Glutamatergic neuron (in vitro differentiated cells): ENCODE measurements at regions not wholly inside any gene's neighbourhood (a gene's known extent, or its start where the extent isn't known, plus 50 kb on each side); places are given as distances from the start of the nearest gene placed in this dataset.

Experiments
- DNase-seq: peaks from one replicate; pipeline ENCODE4 v3.0.0; 2022
- H3K27ac Mint-ChIP-seq: one replicate; pipeline ENCODE4 v1.8.0; 2020; ENCODE audit warnings: mild to moderate bottlenecking, mixed read lengths, inconsistent platforms; ENCODE audit not compliant: unreplicated experiment
- H3K27me3 Mint-ChIP-seq: one replicate; pipeline ENCODE4 v1.8.0; 2020; ENCODE audit warnings: mild to moderate bottlenecking, moderate library complexity, mixed read lengths, inconsistent platforms; ENCODE audit not compliant: unreplicated experiment
- H3K36me3 Mint-ChIP-seq: one replicate; pipeline ENCODE4 v1.8.0; 2020; ENCODE audit warnings: mild to moderate bottlenecking, mixed read lengths, inconsistent platforms; ENCODE audit not compliant: unreplicated experiment
- H3K4me1 Mint-ChIP-seq: one replicate; pipeline ENCODE4 v1.8.0; 2020; ENCODE audit warnings: mild to moderate bottlenecking, low read depth, mixed read lengths, inconsistent platforms; ENCODE audit not compliant: unreplicated experiment
- H3K4me3 Mint-ChIP-seq: one replicate; pipeline ENCODE4 v1.8.0; 2020; ENCODE audit warnings: mild to moderate bottlenecking, mixed read lengths, inconsistent platforms; ENCODE audit not compliant: unreplicated experiment
- H3K9me3 Mint-ChIP-seq: one replicate; pipeline ENCODE4 v1.8.0; 2020; ENCODE audit warnings: mild to moderate bottlenecking, moderate library complexity, mixed read lengths, inconsistent platforms; ENCODE audit not compliant: unreplicated experiment
- CTCF ChIP-seq: fragments of 200-600 bp; sonication (generic); IDR thresholded peaks from one replicate; pipeline ENCODE4 v1.5.0; 2021; ENCODE audit not compliant: partially characterized antibody, unreplicated experiment

- H3K36me3 Mint-ChIP-seq, result no peaks in the 10 kb centered on the region
- H3K27me3 Mint-ChIP-seq, result peaks cover 6% of the 10 kb centered on the region
- H3K4me1 Mint-ChIP-seq, result no peaks in the 10 kb centered on the region
- DNase-seq, result no peak
- H3K9me3 Mint-ChIP-seq, result peaks cover 5% of the 10 kb centered on the region
- no peak for TF ChIP-seq CTCF
- H3K27ac Mint-ChIP-seq, result no peak overlapping the region
- H3K4me3 Mint-ChIP-seq, result no peak overlapping the region
Observed at GRCh38 chr7:156123362-156123761, 311.1 kb upstream of the SHH start.

- Mint-ChIP-seq H3K4me3 (no peak overlapping the region), H3K9me3 (peaks cover 5% of the 10 kb centered on the region), H3K27ac (no peak overlapping the region), H3K4me1 (no peaks in the 10 kb centered on the region), H3K36me3 (no peaks in the 10 kb centered on the region), H3K27me3 (peaks cover 6% of the 10 kb centered on the region)
- no peak for DNase-seq
- TF ChIP-seq CTCF, result no peak
Observed at GRCh38 chr7:156122752-156123354, 310.6 kb upstream of the SHH start.

GRCh38 chr7:156121956-156122355 lies 309.7 kb upstream of the SHH start:
- H3K36me3 Mint-ChIP-seq, result no peaks in the 10 kb centered on the region
- no peaks in the 10 kb centered on the region for H3K4me1 Mint-ChIP-seq
- peaks cover 6% of the 10 kb centered on the region for H3K27me3 Mint-ChIP-seq
- H3K9me3 Mint-ChIP-seq, result peaks cover 5% of the 10 kb centered on the region
- DNase-seq, result no peak
- H3K4me3 Mint-ChIP-seq, result no peak overlapping the region
- H3K27ac Mint-ChIP-seq, result no peak overlapping the region
- no peak for TF ChIP-seq CTCF

GRCh38 chr7:156121434-156121833 lies 309.2 kb upstream of the SHH start:
- no peaks in the 10 kb centered on the region for H3K4me1 Mint-ChIP-seq
- no peak overlapping the region for H3K4me3 Mint-ChIP-seq

More at GRCh38 chr7:156121434-156121833, 309.2 kb upstream of the SHH start:
- no peak for TF ChIP-seq CTCF
- peaks cover 5% of the 10 kb centered on the region for H3K9me3 Mint-ChIP-seq
- peaks cover 6% of the 10 kb centered on the region for H3K27me3 Mint-ChIP-seq
- H3K36me3 Mint-ChIP-seq, result no peaks in the 10 kb centered on the region
- no peak overlapping the region for H3K27ac Mint-ChIP-seq
- no peak for DNase-seq
